Spinal cord (tissue), 9 donors: ENCODE measurements at regions not wholly inside any gene's neighbourhood (a gene's known extent, or its start where the extent isn't known, plus 50 kb on each side); places are given as distances from the start of the nearest gene placed in this dataset.
"Not testable (repeated sequence)": the region's sequence is repeated elsewhere in the genome, so short reads cannot be mapped to it uniquely, and the experiment has no call there.

Experiments
- DNase-seq, 6 donors: peaks; one replicate each; pipeline versions ENCODE4 v3.0.0 to v3.0.0-alpha.2; 2013 to 2015; ENCODE audit warnings: low spot score in 6 of 6, low read depth in 4 of 6
- H3K27ac ChIP-seq: one replicate; pipeline ENCODE4 v1.5.1; 2013; ENCODE audit warnings: low read depth, low read length, control low read depth
- H3K27me3 ChIP-seq: one replicate; pipeline ENCODE4 v1.6.1; 2013; ENCODE audit warnings: low read length; ENCODE audit not compliant: control insufficient read depth, insufficient read depth
- H3K36me3 ChIP-seq: one replicate; pipeline ENCODE4 v1.6.1; 2013; ENCODE audit warnings: low read length; ENCODE audit not compliant: control insufficient read depth, insufficient read depth
- H3K4me1 ChIP-seq: one replicate; pipeline ENCODE4 v1.6.1; 2013; ENCODE audit warnings: low read length; ENCODE audit not compliant: control insufficient read depth, insufficient read depth
- H3K4me3 ChIP-seq: one replicate; pipeline ENCODE4 v1.5.1; 2013; ENCODE audit warnings: low read depth, low read length, control low read depth
- H3K9me3 ChIP-seq: one replicate; pipeline ENCODE4 v1.6.1; 2013; ENCODE audit warnings: low read length; ENCODE audit not compliant: control insufficient read depth, insufficient read depth
- whole genome bisulfite sequencing: methylation state at CpG from one replicate; pipeline ENCODE4 v1.1.5; 2013; ENCODE audit warnings: missing lambda C conversion rate; ENCODE audit not compliant: insufficient coverage; 5-methylcytosine and 5-hydroxymethylcytosine counted together
- donor health status: healthy.

DNA sequence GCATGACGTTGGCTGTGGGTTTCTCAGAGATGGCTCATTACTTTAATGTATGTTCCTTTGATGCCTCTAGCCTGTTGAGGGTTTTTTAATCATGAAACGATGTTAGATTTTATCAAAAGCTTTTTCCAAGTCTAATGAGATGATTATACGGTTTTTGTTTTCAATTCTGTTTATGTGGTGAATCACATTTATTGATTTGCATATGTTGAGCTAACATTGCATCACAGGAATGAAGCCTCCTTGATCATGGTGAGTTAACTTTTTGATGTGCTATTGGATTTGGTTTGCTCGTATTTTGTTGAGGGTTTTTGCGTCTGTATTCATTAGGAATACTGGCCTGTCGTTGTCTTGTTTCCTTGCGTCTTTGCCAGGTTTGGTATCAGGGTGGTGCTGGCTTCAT lies 52.3 kb upstream of the PTPN12 start:
- Histone ChIP-seq H3K4me3 (no peak overlapping the region), H3K27ac (no peak overlapping the region)
- 73% methylated on average over 3 of the region's 7 CpGs for WGBS

DNA sequence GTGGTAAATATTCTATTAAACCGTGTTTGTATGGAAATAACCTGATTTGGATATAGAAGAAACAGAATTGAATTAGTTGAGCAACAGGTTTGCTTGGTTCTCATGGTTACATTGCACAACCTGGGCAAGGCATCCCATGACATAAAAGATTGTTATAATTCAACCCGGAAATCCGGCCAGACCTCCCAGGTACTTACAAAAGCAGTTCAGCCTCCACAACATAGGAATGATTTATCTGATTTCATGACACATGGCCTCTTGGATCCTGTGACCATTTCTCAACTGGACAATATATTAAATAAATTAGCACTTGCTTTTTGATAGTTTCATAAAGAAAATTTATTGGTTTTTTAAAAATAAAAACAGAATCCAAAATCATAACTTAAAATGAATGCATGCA lies 55.1 kb upstream of the PTPN12 start:
- no peak for DNase-seq
- no peaks in the 10 kb centered on the region for H3K9me3 ChIP-seq
- H3K4me3 ChIP-seq: no peak overlapping the region
- no peaks in the 10 kb centered on the region for H3K27me3 ChIP-seq
- 30% methylated on average over 2 of the region's 3 CpGs for WGBS
- no peaks in the 10 kb centered on the region for H3K36me3 ChIP-seq
- H3K4me1 ChIP-seq: no peaks in the 10 kb centered on the region
- H3K27ac ChIP-seq: no peak overlapping the region

More for the DNA sequence above, 52.3 kb upstream of the PTPN12 start:
- H3K4me1 ChIP-seq: no peaks in the 10 kb centered on the region
- no peak for DNase-seq
- H3K36me3 ChIP-seq: no peaks in the 10 kb centered on the region
- H3K27me3 ChIP-seq: no peaks in the 10 kb centered on the region
- H3K9me3 ChIP-seq: no peaks in the 10 kb centered on the region

DNA sequence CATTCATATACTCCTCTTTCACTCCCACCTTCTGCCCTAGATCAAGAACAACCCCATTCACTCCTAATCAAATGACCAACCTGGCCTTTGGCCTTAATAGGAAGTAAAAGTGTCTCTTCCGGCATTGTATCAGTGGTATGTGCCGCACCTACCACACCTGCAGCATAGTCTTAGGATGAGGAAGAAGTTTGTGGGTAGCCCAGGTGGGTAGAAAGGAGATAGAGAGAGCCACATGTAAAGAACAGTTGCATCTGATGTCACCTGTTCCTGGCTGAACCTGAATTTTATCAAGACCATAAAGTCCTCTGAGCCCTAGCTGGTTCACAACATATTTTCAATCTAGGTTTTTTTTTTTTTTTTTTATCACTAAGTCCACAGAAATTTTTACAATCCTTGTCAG lies 55.5 kb upstream of the PTPN12 start:
- no CpG with 5 or more reads among the region's 2 CpGs for WGBS
- H3K9me3 ChIP-seq: no peaks in the 10 kb centered on the region
- H3K4me3 ChIP-seq: no peak overlapping the region
- no peak overlapping the region for H3K27ac ChIP-seq
- DNase-seq: no peak
- no peaks in the 10 kb centered on the region for H3K27me3 ChIP-seq
- no peaks in the 10 kb centered on the region for H3K4me1 ChIP-seq
- H3K36me3 ChIP-seq: no peaks in the 10 kb centered on the region

DNA sequence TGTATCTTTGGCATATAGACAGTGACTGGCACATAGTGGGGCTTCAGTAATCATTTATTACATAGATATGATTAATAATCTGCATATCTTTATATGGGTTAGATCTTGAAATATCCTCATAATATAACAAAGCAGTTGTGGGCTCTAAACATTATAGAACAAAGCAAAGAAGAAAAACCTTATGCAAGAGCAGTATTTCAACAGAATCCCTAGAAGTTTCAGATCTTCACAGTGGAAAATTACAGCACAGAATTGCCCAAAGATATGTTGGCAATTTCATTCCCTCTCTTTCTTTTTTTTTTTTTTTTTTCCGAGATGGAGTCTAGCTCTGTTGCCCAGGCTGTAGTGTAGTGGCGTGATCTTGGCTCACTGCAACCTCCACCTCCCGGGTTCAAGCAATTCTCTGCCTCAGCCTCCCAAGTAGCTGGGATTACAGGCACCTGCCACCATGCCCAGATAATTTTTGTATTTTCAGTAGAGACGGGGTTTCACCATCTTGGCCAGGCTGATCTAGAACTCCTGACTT lies 56.9 kb upstream of the PTPN12 start:
- not testable (repeated sequence) for H3K9me3 ChIP-seq, H3K27ac ChIP-seq, DNase-seq, H3K4me1 ChIP-seq, H3K36me3 ChIP-seq, H3K27me3 ChIP-seq, H3K4me3 ChIP-seq
- 100% methylated on average over 3 of the region's 4 CpGs for WGBS

DNA sequence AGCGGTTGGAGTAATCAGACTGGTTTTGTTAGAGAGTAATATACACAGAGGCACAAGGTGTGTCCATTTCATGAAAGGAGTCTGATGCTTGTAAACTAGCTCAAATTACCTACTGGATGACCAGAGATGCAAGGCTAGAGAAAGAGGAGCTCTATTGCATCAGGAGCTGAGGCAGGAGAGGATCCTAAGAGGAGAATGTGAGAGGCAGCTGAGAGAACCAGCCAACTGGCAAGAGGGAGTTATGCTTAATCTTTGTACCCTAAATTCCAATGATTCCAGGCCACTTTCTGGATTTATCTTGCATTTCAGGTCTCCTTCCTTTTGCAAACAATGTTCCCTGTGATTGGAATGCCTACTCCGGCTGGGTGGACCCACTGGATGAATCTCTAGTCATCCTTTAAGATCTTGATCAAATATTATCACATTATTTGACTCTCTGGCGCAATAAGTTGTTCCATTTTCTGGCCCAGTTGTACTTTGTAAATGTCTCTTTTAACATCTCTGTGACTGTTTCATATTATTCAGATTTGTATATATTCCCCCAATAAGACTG lies 57.5 kb upstream of the PTPN12 start:
- H3K9me3 ChIP-seq: no peaks in the 10 kb centered on the region
- H3K27ac ChIP-seq: no peak overlapping the region
- H3K36me3 ChIP-seq: no peaks in the 10 kb centered on the region
- no peak for DNase-seq
- no peaks in the 10 kb centered on the region for H3K27me3 ChIP-seq
- 92% methylated on average over 2 of the region's 3 CpGs for WGBS
- H3K4me1 ChIP-seq: no peaks in the 10 kb centered on the region
- H3K4me3 ChIP-seq: no peak overlapping the region

DNA sequence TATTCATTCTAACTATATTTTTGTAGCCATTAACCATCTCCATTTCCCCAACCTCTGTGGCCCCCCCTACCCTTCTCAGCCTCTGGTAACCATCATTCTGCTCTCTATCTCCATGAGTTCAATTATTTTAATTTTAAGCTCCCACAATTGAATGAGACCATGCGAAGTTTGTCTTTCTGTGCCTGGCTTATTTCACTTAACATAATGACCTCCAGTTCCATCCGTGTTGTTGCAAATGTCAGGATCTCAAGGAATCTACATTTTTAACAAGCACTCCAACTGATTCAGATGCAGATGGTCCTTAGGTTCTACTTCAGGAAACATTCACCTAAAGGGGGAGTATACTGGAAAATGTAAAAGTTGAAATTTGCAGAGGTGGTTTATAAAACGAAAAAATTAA lies 60.2 kb upstream of the PTPN12 start:
- no peak for DNase-seq
- H3K36me3 ChIP-seq: no peaks in the 10 kb centered on the region
- WGBS: 80% methylated on average over 1 of the region's 3 CpGs
- no peak overlapping the region for H3K27ac ChIP-seq
- no peaks in the 10 kb centered on the region for H3K9me3 ChIP-seq
- no peaks in the 10 kb centered on the region for H3K4me1 ChIP-seq
- no peaks in the 10 kb centered on the region for H3K27me3 ChIP-seq
- H3K4me3 ChIP-seq: no peak overlapping the region

DNA sequence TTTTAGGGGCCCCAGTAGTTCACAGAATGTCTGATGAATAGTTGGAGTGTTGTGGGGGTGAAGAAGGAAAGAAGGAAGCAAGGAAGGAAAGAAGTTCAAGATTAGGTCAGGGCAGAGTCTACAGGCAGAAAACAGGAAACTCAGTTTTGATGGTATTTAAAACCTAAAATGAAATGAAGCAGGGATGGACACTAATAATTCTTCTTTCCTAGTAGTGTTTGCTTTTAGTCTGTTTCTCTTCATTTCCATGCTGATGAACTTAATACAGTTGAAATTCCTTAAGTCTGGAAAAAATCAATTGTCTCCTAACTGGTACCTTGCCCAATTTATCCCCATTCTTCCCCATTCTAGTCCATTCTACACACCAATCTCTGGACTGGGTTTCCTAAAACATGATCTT lies 59.0 kb upstream of the GSAP start:
- H3K27me3 ChIP-seq: no peaks in the 10 kb centered on the region
- no peak for DNase-seq
- H3K27ac ChIP-seq: no peak overlapping the region
- no peaks in the 10 kb centered on the region for H3K36me3 ChIP-seq
- no peaks in the 10 kb centered on the region for H3K9me3 ChIP-seq
- no peak overlapping the region for H3K4me3 ChIP-seq
- H3K4me1 ChIP-seq: no peaks in the 10 kb centered on the region

DNA sequence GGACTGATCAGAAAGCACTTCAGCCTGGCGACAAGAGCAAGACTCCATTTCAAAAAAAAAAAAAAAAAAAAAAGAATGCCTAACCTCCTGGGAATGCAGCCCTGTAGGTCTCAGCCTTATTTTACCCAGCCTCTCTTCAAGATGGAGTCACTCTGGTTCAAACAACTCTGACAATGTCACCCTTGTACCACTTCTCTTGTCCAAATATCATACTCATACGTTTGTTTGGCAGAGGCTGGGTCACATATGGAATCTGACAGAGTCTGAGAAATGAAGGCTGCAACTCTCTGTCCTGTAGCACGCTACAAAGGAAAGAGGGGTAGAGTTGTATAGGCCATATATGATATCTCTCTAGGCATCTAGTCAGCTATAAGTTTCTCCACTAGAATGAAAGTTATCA lies 58.6 kb upstream of the GSAP start:
- Histone ChIP-seq H3K4me3 (no peak overlapping the region), H3K27me3 (no peaks in the 10 kb centered on the region), H3K4me1 (no peaks in the 10 kb centered on the region), H3K36me3 (no peaks in the 10 kb centered on the region), H3K27ac (no peak overlapping the region), H3K9me3 (no peaks in the 10 kb centered on the region)
- no peak for DNase-seq
- 83% methylated on average over 1 of the region's 3 CpGs for WGBS

DNA sequence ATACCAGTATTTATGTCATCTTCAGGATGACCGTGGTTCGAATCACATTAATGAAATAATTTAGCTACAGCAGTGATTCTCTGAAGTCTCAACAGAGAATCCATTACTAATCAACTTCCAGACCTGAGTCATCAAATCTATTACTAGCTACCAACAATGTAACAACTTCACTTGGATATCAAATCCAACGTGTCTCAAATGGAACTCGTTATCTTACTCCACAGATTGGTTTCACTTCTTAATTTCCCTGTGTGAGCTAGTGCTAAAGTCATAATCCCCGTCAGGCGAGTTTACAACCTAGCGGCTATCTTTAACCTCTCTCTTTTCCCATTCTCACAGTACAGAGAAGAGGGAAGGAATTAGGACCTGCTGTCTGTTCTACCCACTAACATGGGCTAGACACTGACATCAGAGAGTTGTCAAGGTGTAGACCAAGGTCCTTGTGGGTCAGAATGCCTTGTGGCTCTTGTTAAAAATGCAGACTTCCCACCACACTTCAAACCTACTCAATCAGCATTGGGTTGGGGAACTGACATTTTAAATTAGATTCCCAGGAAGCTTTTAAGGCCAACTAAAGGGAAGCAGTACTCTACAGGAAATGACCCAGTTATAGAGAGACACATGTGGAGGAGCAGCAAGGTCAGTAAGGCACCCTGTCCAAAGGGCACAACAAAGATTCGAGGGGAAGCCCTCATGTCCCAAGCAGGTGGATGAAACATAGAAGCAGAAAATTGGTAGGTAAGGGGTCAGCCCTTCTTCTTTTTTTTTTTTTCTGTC lies 57.3 kb upstream of the GSAP start:
- H3K27ac ChIP-seq: no peak overlapping the region
- DNase-seq: no peak

DNA sequence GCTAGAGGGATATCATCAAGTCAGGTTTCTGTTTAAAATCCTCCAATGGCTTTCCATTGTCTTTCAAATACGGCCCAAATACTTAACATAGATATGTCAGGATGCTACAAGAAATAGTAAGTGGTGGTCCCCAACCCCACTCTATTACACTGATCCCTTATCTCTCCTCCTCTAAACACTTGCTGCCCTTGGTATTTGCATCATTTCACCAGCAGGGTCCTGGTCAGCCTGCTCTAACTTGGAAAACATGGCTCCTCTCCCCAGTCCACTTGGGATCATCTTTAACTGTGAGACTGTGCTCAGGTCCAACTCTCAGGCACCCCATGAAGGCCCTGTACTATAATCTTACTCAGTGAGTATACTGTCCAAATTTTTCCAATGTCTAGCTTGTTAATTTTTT lies 53.8 kb upstream of the GSAP start:
- no peak for DNase-seq
- WGBS: no CpG with 5 or more reads among the region's 1 CpG
- Histone ChIP-seq H3K4me1 (no peaks in the 10 kb centered on the region), H3K27me3 (no peaks in the 10 kb centered on the region), H3K36me3 (no peaks in the 10 kb centered on the region), H3K27ac (no peak overlapping the region), H3K4me3 (no peak overlapping the region), H3K9me3 (no peaks in the 10 kb centered on the region)

More for the DNA sequence above, 57.3 kb upstream of the GSAP start:
- Histone ChIP-seq H3K4me3 (no peak overlapping the region), H3K27me3 (no peaks in the 10 kb centered on the region), H3K9me3 (no peaks in the 10 kb centered on the region), H3K36me3 (no peaks in the 10 kb centered on the region), H3K4me1 (no peaks in the 10 kb centered on the region)
- WGBS: 86% methylated on average over 4 of the region's 8 CpGs
